Nephron progenitor cell (in vitro differentiated cells): ENCODE measurements at regions not wholly inside any gene's neighbourhood (a gene's known extent, or its start where the extent isn't known, plus 50 kb on each side); places are given as distances from the start of the nearest gene placed in this dataset.
"Not testable (repeated sequence)": the region's sequence is repeated elsewhere in the genome, so short reads cannot be mapped to it uniquely, and the experiment has no call there.

Experiments
- DNase-seq: peaks from one replicate; pipeline ENCODE4 v3.0.0; 2021
- H3K27ac Mint-ChIP-seq: 2 replicates; pipeline ENCODE4 v1.8.0; 2021; ENCODE audit warnings: mild to moderate bottlenecking, moderate library complexity, mixed read lengths
- H3K27me3 Mint-ChIP-seq: 2 replicates; pipeline ENCODE4 v1.8.0; 2021; ENCODE audit warnings: mild to moderate bottlenecking, low read depth, mixed read lengths; ENCODE audit not compliant: poor library complexity
- H3K36me3 Mint-ChIP-seq: 2 replicates; pipeline ENCODE4 v1.8.0; 2021; ENCODE audit warnings: low read depth, mixed read lengths
- H3K4me1 Mint-ChIP-seq: 2 replicates; pipeline ENCODE4 v1.8.0; 2021; ENCODE audit warnings: mixed read lengths
- H3K4me3 Mint-ChIP-seq: 2 replicates; pipeline ENCODE4 v1.8.0; 2021; ENCODE audit warnings: mild to moderate bottlenecking, moderate library complexity, mixed read lengths
- H3K9me3 Mint-ChIP-seq: 2 replicates; pipeline ENCODE4 v1.8.0; 2021; ENCODE audit warnings: mild to moderate bottlenecking, moderate library complexity, mixed read lengths
- CTCF ChIP-seq: fragments of 200-600 bp; sonication (generic); IDR thresholded peaks from 2 replicates; pipeline ENCODE4 v1.5.0; 2021; ENCODE audit warnings: antibody characterized with exemption

- no peak for TF ChIP-seq CTCF
- Mint-ChIP-seq H3K4me3 (no peak overlapping the region), H3K27me3 (peaks cover 21% of the 10 kb centered on the region), H3K4me1 (no peaks in the 10 kb centered on the region), H3K27ac (no peak overlapping the region), H3K9me3 (peaks cover 4% of the 10 kb centered on the region), H3K36me3 (no peaks in the 10 kb centered on the region)
- no peak for DNase-seq
Measured at GRCh38 chr4:26062215-26062614, 148.2 kb downstream of the SMIM20 start.

GRCh38 chr4:26064009-26064408 lies 150.0 kb downstream of the SMIM20 start:
- DNase-seq, H3K4me3 Mint-ChIP-seq, H3K9me3 Mint-ChIP-seq: not testable (repeated sequence)

GRCh38 chr4:26065833-26066232 lies 151.8 kb downstream of the SMIM20 start:
- Mint-ChIP-seq H3K4me1 (no peaks in the 10 kb centered on the region), H3K4me3 (no peak overlapping the region), H3K9me3 (no peaks in the 10 kb centered on the region), H3K36me3 (no peaks in the 10 kb centered on the region), H3K27ac (no peak overlapping the region), H3K27me3 (peaks cover 5% of the 10 kb centered on the region)
- DNase-seq = no peak
- TF ChIP-seq CTCF = no peak

More at GRCh38 chr4:26064009-26064408, 150.0 kb downstream of the SMIM20 start:
- peaks cover 12% of the 10 kb centered on the region for H3K27me3 Mint-ChIP-seq
- H3K4me1 Mint-ChIP-seq, H3K36me3 Mint-ChIP-seq, H3K27ac Mint-ChIP-seq: not testable (repeated sequence)

GRCh38 chr4:26067035-26067434 lies 153.0 kb downstream of the SMIM20 start:
- H3K27me3 Mint-ChIP-seq = peaks cover 5% of the 10 kb centered on the region
- no peak overlapping the region for H3K4me3 Mint-ChIP-seq
- H3K4me1 Mint-ChIP-seq = no peaks in the 10 kb centered on the region
- H3K27ac Mint-ChIP-seq = no peak overlapping the region
- no peaks in the 10 kb centered on the region for H3K36me3 Mint-ChIP-seq
- TF ChIP-seq CTCF = no peak
- DNase-seq = no peak
- H3K9me3 Mint-ChIP-seq = no peaks in the 10 kb centered on the region

- H3K27ac Mint-ChIP-seq = no peak overlapping the region
- no peak overlapping the region for H3K4me3 Mint-ChIP-seq
- H3K27me3 Mint-ChIP-seq = peaks cover 5% of the 10 kb centered on the region
- TF ChIP-seq CTCF = peak; percentile 43
- H3K4me1 Mint-ChIP-seq = peaks cover 1% of the 10 kb centered on the region
- no peak for DNase-seq
- H3K36me3 Mint-ChIP-seq = no peaks in the 10 kb centered on the region
- no peaks in the 10 kb centered on the region for H3K9me3 Mint-ChIP-seq
Measured at GRCh38 chr4:26069218-26069617, 155.2 kb downstream of the SMIM20 start.

- TF ChIP-seq CTCF = no peak
- no peak for DNase-seq
- H3K36me3 Mint-ChIP-seq = no peaks in the 10 kb centered on the region
- peaks cover 16% of the 10 kb centered on the region for H3K4me1 Mint-ChIP-seq
- H3K4me3 Mint-ChIP-seq = no peak overlapping the region
- peaks cover 9% of the 10 kb centered on the region for H3K9me3 Mint-ChIP-seq
- H3K27ac Mint-ChIP-seq = no peak overlapping the region
- H3K27me3 Mint-ChIP-seq = no peaks in the 10 kb centered on the region
Measured at GRCh38 chr4:26071688-26072087, 157.7 kb downstream of the SMIM20 start.
